Thyroid gland (tissue), 4 donors: ENCODE measurements at regions not wholly inside any gene's neighbourhood (a gene's known extent, or its start where the extent isn't known, plus 50 kb on each side); places are given as distances from the start of the nearest gene placed in this dataset.

Experiments
- CTCF ChIP-seq, 6 experiments: fragments of 200-600 bp in 3 of 6; fragments of 450-650 bp in 3 of 6; sonication (generic) in 3 of 6; IDR thresholded peaks; one replicate each; pipeline ENCODE4 v1.5.1; 2016 to 2019; ENCODE audit warnings: antibody characterized with exemption in 6 of 6, mild to moderate bottlenecking in 2 of 6, inconsistent platforms in 1 of 6, moderate library complexity in 1 of 6
- POLR2A ChIP-seq, 2 donors: fragments of 450-650 bp; IDR thresholded peaks; one replicate each; pipeline ENCODE4 v1.6.1; 2017; ENCODE audit warnings: antibody characterized with exemption in 2 of 2, mild to moderate bottlenecking in 2 of 2, moderate library complexity in 1 of 2

GRCh38 chr5:10069637-10070313 is 179.9 kb downstream of the ATPSCKMT start:
- TF ChIP-seq CTCF (IDR thresholded peaks at IDR 0.05): no peak
- TF ChIP-seq POLR2A (IDR thresholded peaks at IDR 0.05): no peak
